IPS-18c (cell line): ENCODE measurements at regions not wholly inside any gene's neighbourhood (a gene's known extent, or its start where the extent isn't known, plus 50 kb on each side); places are given as distances from the start of the nearest gene placed in this dataset.

Experiments
- H3K4me3 ChIP-seq: 2 replicates; pipeline ENCODE4 v1.7.0; 2013; ENCODE audit warnings: low read depth, mild to moderate bottlenecking, low read length, moderate library complexity; ENCODE audit not compliant: insufficient read depth
- H3K9me3 ChIP-seq: one replicate; pipeline ENCODE4 v1.6.1; 2013; ENCODE audit warnings: mild to moderate bottlenecking, low read length, moderate library complexity; ENCODE audit not compliant: control insufficient read depth, insufficient read depth

GRCh38 chr7:46486256-46487206, 565.5 kb upstream of the IGFBP3 start:
- H3K4me3 ChIP-seq, result no peak overlapping the region
- peaks cover 4% of the 10 kb centered on the region for H3K9me3 ChIP-seq

GRCh38 chr7:46485481-46486065, 564.5 kb upstream of the IGFBP3 start:
- Histone ChIP-seq H3K4me3 (no peak overlapping the region), H3K9me3 (peaks cover 4% of the 10 kb centered on the region)

DNA sequence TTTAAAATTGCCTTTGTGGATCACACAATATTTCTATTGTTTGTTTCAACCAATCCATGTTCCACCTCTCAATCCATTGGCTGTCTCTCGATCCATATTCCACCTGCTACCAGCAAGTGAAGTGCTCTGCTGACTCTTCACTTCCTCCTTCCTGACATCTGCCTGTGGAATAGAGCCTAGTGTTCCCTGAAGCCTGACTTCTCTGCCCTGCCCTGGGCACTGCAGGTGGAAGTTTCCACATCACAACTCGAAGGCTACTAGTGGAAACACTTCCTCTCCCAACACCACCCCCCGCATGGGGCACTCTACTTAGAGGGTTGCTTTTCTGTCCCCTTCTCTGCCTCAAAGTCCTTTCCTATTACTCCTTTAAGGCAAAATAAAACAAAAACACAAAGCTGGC, 563.8 kb upstream of the IGFBP3 start:
- H3K4me3 ChIP-seq, result no peak overlapping the region

DNA sequence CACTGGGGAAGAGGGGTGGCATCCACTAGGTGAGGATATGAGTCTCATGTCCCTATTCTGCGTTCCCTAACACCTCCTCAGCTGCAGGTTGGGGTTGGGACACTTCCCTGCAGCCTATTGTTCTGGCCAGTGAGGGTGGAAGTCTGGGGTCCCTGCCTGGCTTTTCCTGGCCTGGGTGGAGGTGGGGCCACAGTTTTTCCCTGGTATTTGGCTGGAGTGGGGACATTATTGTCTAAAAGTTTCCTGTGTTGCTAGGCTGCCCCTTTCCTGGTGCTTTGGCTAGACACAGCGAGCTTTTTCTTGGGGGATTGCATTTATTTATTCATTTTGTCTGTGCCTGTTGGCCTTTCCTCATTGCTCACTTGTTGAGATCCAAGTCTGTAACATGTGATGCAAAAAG, 559.5 kb upstream of the IGFBP3 start:
- peaks cover 4% of the 10 kb centered on the region for H3K9me3 ChIP-seq
- H3K4me3 ChIP-seq, result no peak overlapping the region

More for the DNA sequence above, 563.8 kb upstream of the IGFBP3 start:
- peaks cover 4% of the 10 kb centered on the region for H3K9me3 ChIP-seq

DNA sequence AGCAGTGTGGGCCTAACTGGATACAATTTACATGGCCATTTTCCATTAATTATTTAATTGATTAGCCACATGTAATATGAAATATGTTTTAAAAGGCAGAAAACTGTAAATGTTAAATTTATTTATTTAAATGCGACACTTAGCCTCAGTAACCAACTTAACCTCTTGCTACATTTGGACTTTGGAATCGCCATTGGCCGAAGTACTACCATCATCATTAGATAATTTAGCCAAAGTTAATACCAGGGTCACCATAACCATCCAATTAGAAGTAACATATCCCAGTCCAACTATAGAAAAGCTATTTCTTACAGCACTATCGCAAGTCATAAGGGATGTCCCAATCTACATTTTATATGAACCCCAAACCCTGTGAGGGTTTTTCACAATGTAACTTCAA, 558.6 kb upstream of the IGFBP3 start:
- Histone ChIP-seq H3K4me3 (no peak overlapping the region), H3K9me3 (peaks cover 2% of the 10 kb centered on the region)

DNA sequence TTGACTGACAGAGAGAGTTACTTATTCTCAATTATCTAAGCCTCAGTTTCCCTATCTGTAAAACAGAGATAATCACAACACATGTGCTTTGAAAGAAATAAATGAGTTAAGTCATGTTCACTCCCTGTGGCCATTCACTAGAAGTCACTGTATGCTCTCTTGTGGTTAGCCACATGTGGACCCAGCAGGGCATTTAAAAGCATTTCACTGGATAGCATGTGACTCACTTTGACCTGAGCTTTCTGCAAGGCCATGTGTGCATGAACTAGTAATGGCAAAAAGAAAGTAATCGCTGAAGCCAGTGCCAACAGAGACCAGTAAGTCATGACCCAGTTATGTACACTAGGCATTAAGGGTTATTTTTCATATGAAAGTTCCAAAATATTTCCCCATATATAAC, 557.0 kb upstream of the IGFBP3 start:
- H3K4me3 ChIP-seq, result no peak overlapping the region
- peaks cover 2% of the 10 kb centered on the region for H3K9me3 ChIP-seq

GRCh38 chr7:46468753-46469356, 547.8 kb upstream of the IGFBP3 start:
- H3K4me3 ChIP-seq, result no peak overlapping the region
- H3K9me3 ChIP-seq, result peaks cover 27% of the 10 kb centered on the region

DNA sequence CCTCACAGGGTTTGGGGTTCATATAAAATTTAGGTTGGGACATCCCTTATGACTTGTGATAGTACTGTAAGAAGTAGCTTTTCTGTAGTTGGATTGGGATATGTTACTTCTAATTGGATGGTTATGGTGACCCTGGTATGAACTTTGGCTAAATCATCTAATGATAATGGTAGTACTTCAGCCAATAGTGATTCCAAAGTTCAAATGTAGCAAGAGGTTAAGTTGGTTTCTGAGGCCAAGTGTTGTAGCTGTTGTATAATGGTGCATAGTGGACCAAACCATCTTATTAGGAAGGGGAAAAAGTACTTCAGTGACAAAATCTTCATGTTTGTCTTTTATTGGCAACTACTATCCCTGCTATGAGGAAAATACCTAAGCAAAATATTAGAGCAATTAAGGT, 542.1 kb upstream of the IGFBP3 start:
- Histone ChIP-seq H3K9me3 (peaks cover 16% of the 10 kb centered on the region), H3K4me3 (no peak overlapping the region)

DNA sequence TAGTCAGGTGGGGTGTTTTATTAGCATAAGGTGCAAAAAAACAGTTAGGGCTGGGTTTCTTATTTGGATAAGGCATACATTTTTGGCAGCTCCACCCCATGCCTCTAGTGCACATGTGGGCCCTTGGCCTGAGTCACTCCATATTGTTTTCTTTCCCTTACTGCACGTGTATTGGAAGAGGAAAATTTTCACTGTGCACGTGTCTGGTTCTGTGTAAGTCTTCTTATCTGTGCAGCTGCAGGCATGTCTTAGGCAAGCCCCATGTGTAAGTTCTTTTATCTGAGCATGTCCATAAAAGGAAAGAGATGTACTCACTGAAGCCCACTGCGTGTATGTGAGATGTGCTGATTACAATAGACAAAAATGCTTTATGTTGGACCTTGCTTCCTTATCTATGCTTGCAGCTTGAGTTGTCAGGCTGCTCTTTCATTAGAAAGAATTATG, 540.3 kb upstream of the IGFBP3 start:
- peaks cover 11% of the 10 kb centered on the region for H3K9me3 ChIP-seq
- no peak overlapping the region; the same call in 1 of the 2 replicates for H3K4me3 ChIP-seq

DNA sequence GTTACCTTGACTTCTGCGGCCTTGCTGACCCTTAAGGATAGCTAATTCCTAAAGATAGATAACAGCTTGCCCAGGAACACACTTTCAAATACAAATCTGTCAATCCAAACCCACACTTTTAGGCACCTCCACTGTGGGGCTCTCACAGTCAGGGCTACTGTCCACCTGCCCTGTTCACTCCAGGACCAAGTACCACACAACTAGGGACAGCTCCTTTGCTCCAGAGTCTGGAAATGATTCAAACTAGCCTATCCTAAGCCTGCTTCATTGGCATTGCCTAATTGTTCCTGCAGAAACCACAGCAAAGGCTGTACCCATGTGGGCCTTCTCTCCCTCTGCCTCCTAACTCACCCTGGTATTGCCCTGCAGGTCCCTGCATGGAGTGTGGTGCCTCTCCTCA, 538.9 kb upstream of the IGFBP3 start:
- Histone ChIP-seq H3K9me3 (peaks cover 10% of the 10 kb centered on the region), H3K4me3 (no peak overlapping the region; the same call in 1 of the 2 replicates)

GRCh38 chr7:46454816-46455215, 533.7 kb upstream of the IGFBP3 start:
- H3K9me3 ChIP-seq, result no peaks in the 10 kb centered on the region
- H3K4me3 ChIP-seq, result no peak overlapping the region

- Histone ChIP-seq H3K9me3 (no peaks in the 10 kb centered on the region), H3K4me3 (no peak overlapping the region)
Measured at GRCh38 chr7:46452561-46453135, 531.6 kb upstream of the IGFBP3 start.

GRCh38 chr7:46451846-46452245, 530.8 kb upstream of the IGFBP3 start:
- H3K4me3 ChIP-seq, result no peak overlapping the region
- H3K9me3 ChIP-seq, result no peaks in the 10 kb centered on the region

DNA sequence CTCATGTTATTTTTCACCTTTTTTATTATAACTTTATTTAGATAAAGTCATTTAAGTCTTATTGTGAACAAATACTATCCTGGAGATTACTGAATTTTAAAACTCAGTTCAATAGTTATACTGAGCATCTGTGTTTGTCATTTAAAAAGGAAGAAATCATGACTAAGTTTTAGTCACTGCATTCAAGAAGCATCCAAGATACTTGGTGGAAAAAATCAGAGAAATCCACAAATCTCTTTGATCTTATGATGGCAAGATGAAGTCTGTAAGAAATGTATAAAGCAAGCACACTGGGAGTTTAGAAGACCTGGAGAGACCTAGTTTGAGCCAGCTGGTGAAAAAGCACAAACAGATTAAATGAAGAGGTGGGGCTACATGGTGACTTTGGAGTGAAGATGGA, 529.8 kb upstream of the IGFBP3 start:
- Histone ChIP-seq H3K4me3 (no peak overlapping the region), H3K9me3 (no peaks in the 10 kb centered on the region)

GRCh38 chr7:46450425-46450824, 529.4 kb upstream of the IGFBP3 start:
- Histone ChIP-seq H3K9me3 (no peaks in the 10 kb centered on the region), H3K4me3 (no peak overlapping the region)

DNA sequence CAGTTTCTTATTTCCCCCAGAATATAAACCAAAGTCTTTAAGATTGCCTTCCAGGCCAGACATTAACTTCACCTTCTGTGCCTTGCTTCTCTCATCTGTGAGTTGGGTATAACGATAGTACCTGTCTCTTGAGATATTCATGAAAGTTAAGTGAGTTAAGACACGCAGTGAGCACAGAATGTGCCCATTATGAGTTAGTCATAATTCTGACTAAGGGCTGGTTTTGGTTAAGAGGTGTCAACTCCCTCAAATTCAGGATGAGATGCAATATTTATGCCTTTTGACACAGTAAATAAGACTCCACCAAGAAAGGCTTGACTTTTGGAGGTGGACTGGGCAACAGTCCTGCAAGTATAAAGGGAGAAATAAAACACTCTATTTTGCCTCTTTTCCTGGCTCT, 528.7 kb upstream of the IGFBP3 start:
- H3K9me3 ChIP-seq, result no peaks in the 10 kb centered on the region
- H3K4me3 ChIP-seq, result no peak overlapping the region

DNA sequence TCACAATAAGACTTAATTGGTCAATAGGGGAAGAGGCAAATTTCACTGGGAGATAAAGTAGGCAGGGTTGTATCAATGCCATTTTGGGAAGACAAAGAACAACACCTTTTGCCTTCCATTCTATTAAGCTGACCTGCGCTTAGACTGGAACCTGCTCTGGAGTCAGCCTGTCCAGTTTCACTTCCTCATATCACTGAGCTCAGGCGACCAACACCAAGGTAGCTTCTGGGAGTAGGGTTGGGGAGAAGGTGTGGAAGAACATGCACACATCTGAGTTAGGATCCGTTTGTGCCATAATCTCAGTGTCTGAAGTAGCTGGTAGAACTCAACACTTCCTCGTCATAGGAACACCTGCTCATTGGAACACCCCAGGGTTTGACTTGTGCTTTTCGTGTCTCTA, 527.4 kb upstream of the IGFBP3 start:
- no peak overlapping the region for H3K4me3 ChIP-seq
- H3K9me3 ChIP-seq, result no peaks in the 10 kb centered on the region

- Histone ChIP-seq H3K4me3 (no peak overlapping the region), H3K9me3 (no peaks in the 10 kb centered on the region)
Measured at GRCh38 chr7:46446151-46446550, 525.1 kb upstream of the IGFBP3 start.
